Heart left ventricle (tissue), 16 donors: ENCODE measurements at regions not wholly inside any gene's neighbourhood (a gene's known extent, or its start where the extent isn't known, plus 50 kb on each side); places are given as distances from the start of the nearest gene placed in this dataset.

ENCODE experiments used
- ATAC-seq, 4 donors: fragments of 200-7000 bp; cut with Tn5 transposase; one replicate each; pipeline ENCODE4 v1.9.1; 2020 to 2022; ENCODE audit warnings: moderate library complexity in 4 of 4, mild to moderate bottlenecking in 3 of 4, moderate number of reproducible peaks in 1 of 4
- DNase-seq, 5 donors: peaks; one replicate each; pipeline ENCODE4 v3.0.0-alpha.2; 2020
- H3K27ac ChIP-seq, 12 donors: fragments of 200-600 bp; sonication (generic) in 4 of 12; one replicate each; pipeline versions ENCODE4 v1.5.0 to v1.8.0; 2016 to 2022; ENCODE audit warnings: mild to moderate bottlenecking in 2 of 12
- H3K27me3 ChIP-seq, 9 donors: fragments of 200-600 bp; sonication (generic) in 2 of 9; one replicate each; pipeline versions ENCODE4 v1.5.1 to v1.8.0; 2016 to 2022; ENCODE audit warnings: mild to moderate bottlenecking in 3 of 9
- H3K36me3 ChIP-seq, 9 donors: fragments of 200-600 bp; sonication (generic) in 2 of 9; one replicate each; pipeline versions ENCODE4 v1.5.0 to v1.8.0; 2018 to 2022; ENCODE audit warnings: mild to moderate bottlenecking in 2 of 9
- H3K4me1 ChIP-seq, 12 donors: fragments of 200-600 bp; sonication (generic) in 4 of 12; one replicate each; pipeline versions ENCODE4 v1.5.0 to v1.8.0; 2016 to 2022; ENCODE audit warnings: mild to moderate bottlenecking in 3 of 12
- H3K4me3 ChIP-seq, 12 donors: fragments of 200-600 bp; sonication (generic) in 4 of 12; one replicate each; pipeline versions ENCODE4 v1.5.0 to v1.8.0; 2017 to 2022; ENCODE audit warnings: mild to moderate bottlenecking in 9 of 12, moderate library complexity in 4 of 12
- H3K9me3 ChIP-seq, 12 donors: fragments of 200-600 bp; sonication (generic) in 4 of 12; one replicate each; pipeline versions ENCODE4 v1.5.0 to v1.8.0; 2016 to 2022; ENCODE audit warnings: mild to moderate bottlenecking in 1 of 12
- POLR2A ChIP-seq, 2 donors: fragments of 450-650 bp; IDR thresholded peaks; one replicate each; pipeline ENCODE4 v1.6.1; 2017; ENCODE audit warnings: antibody characterized with exemption in 2 of 2, mild to moderate bottlenecking in 2 of 2, moderate library complexity in 2 of 2
- WGBS, 4 donors: extraction: QIAGEN DNeasy Blood & Tissue Kit in 2 of 4; methylation state at CpG; one replicate each; pipeline versions ENCODE4 v1.1.5 to v1.1.7; 2013 to 2018; 5-methylcytosine and 5-hydroxymethylcytosine counted together
- intact Hi-C, 10 donors: fragments of 100-400 bp; cut with DNase I; formaldehyde crosslinking; loops; one replicate each; pipeline versions ENCODE4 v1.11.1 to v1.14.2; 2022
- TF ChIP-seq, protein P1 (sequence below), 12 donors: fragments of 200-600 bp; sonication (generic) in 4 of 12; IDR thresholded peaks; one replicate each; pipeline versions ENCODE4 v1.5.0 to v1.8.0; 2018 to 2022; ENCODE audit warnings: antibody characterized with exemption in 12 of 12, mild to moderate bottlenecking in 5 of 12
- donor health status: ischemic (EF 13 %, LVEDD 7.1; RV severe dilation, severe dysfunction).
- donor health status: healthy with polysubstance abuse.
- donor health status: DM: no; HTN: yes; CAD: no.
- donor health status: DM: no; HTN: no; CAD: no.
- donor health status: ischemic (EF 25% LVEDD 6.9; RV normal size, moderate dysfunction).
- donor health status: ischemic (EF 25% LVEDD 5.7; RV mildly dilated, moderate dysfunction).
- donor health status: healthy.
- donor health status: DM: yes; HTN: yes; CAD: no.
- donor health status: ischemic (EF 35%, LVEDD 5.7; RV mildly dilated, moderate dysfunction).
- donor health status: nonischemic (EF 11% LVEDD 7.7; RV severe dilation, severe dysfunction).
- donor health status: DM: yes; HTN: yes; CAD: no.
- donor health status: PGD.
- donor health status: ischemic (EF 29% LVEDD 5.4; RV normal size, mild dysfunction).
- donor health status: nonischemic (EF 23%, LVEDD 6.1; RV moderate dilation, normal function).

DNA sequence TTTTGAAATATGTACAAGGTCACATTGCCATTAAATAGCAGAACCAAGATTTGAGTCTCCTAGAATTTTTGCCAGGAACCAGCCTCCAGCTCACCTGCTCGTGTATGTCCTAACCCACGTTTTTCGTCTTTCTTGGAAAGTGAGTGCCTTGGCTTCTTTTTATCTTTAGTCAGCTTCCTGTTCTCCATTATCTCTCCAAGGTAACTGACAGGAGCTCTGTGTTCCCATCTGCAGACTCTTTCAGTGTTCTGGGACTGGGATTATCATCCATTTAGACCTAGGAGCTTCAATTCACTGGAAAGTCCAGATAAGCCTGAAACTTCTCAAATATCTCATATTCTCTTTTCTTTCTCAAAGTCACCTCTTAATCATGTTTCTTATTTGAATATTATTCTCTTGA, 193.7 kb downstream of the ZIC5 start:
- no peak overlapping the region for H3K27ac ChIP-seq
- peaks cover 0 to 17% (median 5%) of the 10 kb centered on the region in 12 donors for H3K9me3 ChIP-seq
- 51 to 65% (median 56%) methylated on average over 3 of the region's 3 CpGs for WGBS, 4 donors
- TF ChIP-seq, protein P1, sequence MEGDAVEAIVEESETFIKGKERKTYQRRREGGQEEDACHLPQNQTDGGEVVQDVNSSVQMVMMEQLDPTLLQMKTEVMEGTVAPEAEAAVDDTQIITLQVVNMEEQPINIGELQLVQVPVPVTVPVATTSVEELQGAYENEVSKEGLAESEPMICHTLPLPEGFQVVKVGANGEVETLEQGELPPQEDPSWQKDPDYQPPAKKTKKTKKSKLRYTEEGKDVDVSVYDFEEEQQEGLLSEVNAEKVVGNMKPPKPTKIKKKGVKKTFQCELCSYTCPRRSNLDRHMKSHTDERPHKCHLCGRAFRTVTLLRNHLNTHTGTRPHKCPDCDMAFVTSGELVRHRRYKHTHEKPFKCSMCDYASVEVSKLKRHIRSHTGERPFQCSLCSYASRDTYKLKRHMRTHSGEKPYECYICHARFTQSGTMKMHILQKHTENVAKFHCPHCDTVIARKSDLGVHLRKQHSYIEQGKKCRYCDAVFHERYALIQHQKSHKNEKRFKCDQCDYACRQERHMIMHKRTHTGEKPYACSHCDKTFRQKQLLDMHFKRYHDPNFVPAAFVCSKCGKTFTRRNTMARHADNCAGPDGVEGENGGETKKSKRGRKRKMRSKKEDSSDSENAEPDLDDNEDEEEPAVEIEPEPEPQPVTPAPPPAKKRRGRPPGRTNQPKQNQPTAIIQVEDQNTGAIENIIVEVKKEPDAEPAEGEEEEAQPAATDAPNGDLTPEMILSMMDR (IDR thresholded peaks at IDR 0.05) = no peak
- no peak for TF ChIP-seq POLR2A (IDR thresholded peaks at IDR 0.05)
- intact Hi-C loops = no loop called here
- H3K27me3 ChIP-seq = no peaks in the 10 kb centered on the region
- no peaks in the 10 kb centered on the region for H3K4me1 ChIP-seq
- no peak for ATAC-seq
- no peaks in the 10 kb centered on the region for H3K36me3 ChIP-seq
- no peak overlapping the region for H3K4me3 ChIP-seq
- DNase-seq = no peak

DNA sequence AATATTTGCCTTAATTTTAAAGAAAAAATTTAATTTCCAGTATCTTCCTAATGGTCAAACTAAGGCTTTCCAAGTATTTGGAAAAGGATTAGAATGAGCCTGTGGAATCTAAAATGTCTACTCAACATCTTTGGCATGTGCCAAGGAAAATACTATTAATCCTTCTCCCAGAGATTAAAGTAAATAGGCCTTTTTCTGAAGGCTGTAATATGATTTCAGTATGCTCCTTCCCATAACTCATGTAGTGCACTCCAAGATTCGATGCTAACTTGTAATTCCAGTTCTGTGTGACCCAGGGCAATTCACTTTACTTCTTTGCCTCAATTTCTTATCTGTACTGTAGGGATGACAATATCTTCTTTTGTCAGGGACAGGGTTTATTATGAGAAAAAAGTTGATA, 196.9 kb downstream of the ZIC5 start:
- Histone ChIP-seq H3K4me3 (no peak overlapping the region), H3K27me3 (no peaks in the 10 kb centered on the region), H3K36me3 (no peaks in the 10 kb centered on the region), H3K27ac (no peak overlapping the region), H3K4me1 (no peaks in the 10 kb centered on the region), H3K9me3 (no peaks in the 10 kb centered on the region)
- ATAC-seq (no peak), DNase-seq (no peak)
- TF ChIP-seq, protein P1 (IDR thresholded peaks at IDR 0.05) = no peak
- TF ChIP-seq POLR2A (IDR thresholded peaks at IDR 0.05) = no peak
- 56 to 85% (median 70%) methylated on average over 1 of the region's 1 CpG for WGBS, 4 donors
- intact Hi-C loops = no loop called here

DNA sequence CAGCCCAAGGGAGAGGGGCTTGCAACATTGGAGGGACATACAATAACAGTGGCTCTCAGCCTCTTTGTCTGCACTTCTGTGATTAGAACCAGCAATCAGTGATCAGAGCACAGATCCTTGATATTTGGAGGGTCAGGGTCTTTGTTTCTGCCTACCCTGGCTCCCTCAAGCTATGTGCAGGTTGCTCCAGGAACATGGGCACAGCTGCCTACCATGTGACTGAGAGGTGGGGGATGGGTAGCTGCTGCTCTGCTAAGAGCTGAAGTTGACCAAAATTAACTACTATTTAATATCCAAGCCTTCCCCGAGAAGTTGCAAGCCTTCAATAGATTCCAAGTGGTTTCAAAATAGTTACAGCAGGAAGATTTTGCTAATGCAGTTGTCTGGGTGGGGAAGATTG, 202.6 kb downstream of the ZIC5 start:
- intact Hi-C loops = no loop called here
- Histone ChIP-seq H3K9me3 (peaks cover 0 to 43% (median 30%) of the 10 kb centered on the region in 12 donors), H3K27ac (no peak overlapping the region), H3K36me3 (no peaks in the 10 kb centered on the region), H3K27me3 (no peaks in the 10 kb centered on the region), H3K4me1 (no peaks in the 10 kb centered on the region), H3K4me3 (no peak overlapping the region)
- TF ChIP-seq, protein P1 (IDR thresholded peaks at IDR 0.05) = no peak
- TF ChIP-seq POLR2A (IDR thresholded peaks at IDR 0.05) = no peak
- ATAC-seq (no peak), DNase-seq (no peak)
- WGBS, 4 donors = 73 to 93% (median 76%) methylated on average over 1 of the region's 1 CpG

DNA sequence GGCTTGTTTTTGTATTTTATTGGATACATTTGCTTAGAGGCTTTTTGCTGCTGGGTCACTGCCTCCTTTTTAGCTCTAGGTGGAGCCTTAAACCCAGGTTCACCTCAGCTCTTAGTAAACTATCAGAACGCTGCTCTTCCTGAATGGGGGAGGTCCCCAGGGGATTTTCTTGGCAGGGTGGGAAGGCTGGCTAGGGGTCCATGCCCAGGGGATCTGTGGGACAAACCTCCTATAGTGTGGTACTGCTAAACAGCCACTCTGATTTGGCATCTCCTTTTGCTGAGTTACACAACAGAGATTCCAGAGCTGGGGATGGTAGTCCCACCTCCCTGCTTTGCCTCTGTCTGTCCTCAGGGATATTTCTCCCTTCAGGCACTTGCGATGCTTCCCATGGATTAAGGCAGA, 204.9 kb downstream of the ZIC5 start:
- intact Hi-C loops = no loop called here
- no peaks in the 10 kb centered on the region for H3K4me1 ChIP-seq
- no peaks in the 10 kb centered on the region for H3K27me3 ChIP-seq
- peaks cover 0 to 66% (median 33%) of the 10 kb centered on the region in 12 donors for H3K9me3 ChIP-seq
- no peak overlapping the region for H3K27ac ChIP-seq
- DNase-seq (no peak), ATAC-seq (no peak)
- H3K4me3 ChIP-seq = no peak overlapping the region
- no peaks in the 10 kb centered on the region for H3K36me3 ChIP-seq
- TF ChIP-seq, protein P1 (IDR thresholded peaks at IDR 0.05) = no peak
- TF ChIP-seq POLR2A (IDR thresholded peaks at IDR 0.05) = no peak
- 46 to 62% (median 53%) methylated on average over 2 of the region's 2 CpGs for WGBS, 4 donors
